Prostate gland (tissue), 2 donors: ENCODE measurements at regions not wholly inside any gene's neighbourhood (a gene's known extent, or its start where the extent isn't known, plus 50 kb on each side); places are given as distances from the start of the nearest gene placed in this dataset.

Source experiments
- DNase-seq: peaks from one replicate; pipeline ENCODE4 v3.0.0-alpha.2; 2019; ENCODE audit warnings: low spot score
- H3K27ac ChIP-seq, 2 donors: fragments of 200-600 bp; sonication (generic); 2 replicates each; pipeline ENCODE4 v1.5.1; 2017 to 2019
- H3K27me3 ChIP-seq: fragments of 200-600 bp; sonication (generic); replicated peaks from 2 replicates; pipeline ENCODE4 v1.5.1; 2019; ENCODE audit not compliant: insufficient read depth
- H3K36me3 ChIP-seq, 2 donors: fragments of 200-600 bp; sonication (generic); 1 replicate in 1 of 2; 2 replicates in 1 of 2; pipeline versions ENCODE4 v1.5.1 to v1.8.1; 2017 to 2019
- H3K4me1 ChIP-seq: fragments of 200-600 bp; sonication (generic); replicated peaks from 2 replicates; pipeline ENCODE4 v1.5.1; 2019
- H3K4me3 ChIP-seq, 2 donors: fragments of 200-600 bp; sonication (generic); 2 replicates each; pipeline ENCODE4 v1.5.1; 2017 to 2019
- H3K9me3 ChIP-seq: fragments of 200-600 bp; sonication (generic); 2 replicates; pipeline ENCODE4 v1.5.1; 2017
- CTCF ChIP-seq, 4 experiments: fragments of 200-600 bp in 2 of 4; fragments of 450-650 bp in 2 of 4; sonication (generic) in 2 of 4; IDR thresholded peaks; 1 replicate in 3 of 4; 2 replicates in 1 of 4; pipeline ENCODE4 v1.5.1; 2016 to 2019; ENCODE audit warnings: antibody characterized with exemption in 4 of 4, mild to moderate bottlenecking in 2 of 4, moderate library complexity in 2 of 4
- POLR2A ChIP-seq: fragments of 450-650 bp; IDR thresholded peaks from one replicate; pipeline ENCODE4 v1.6.1; 2016; ENCODE audit warnings: antibody characterized with exemption, mild to moderate bottlenecking
- POLR2AphosphoS5 ChIP-seq: sonication (generic); formaldehyde crosslinking; IDR thresholded peaks from one replicate; pipeline ENCODE4 v1.6.1; 2017; ENCODE audit warnings: antibody characterized with exemption
- WGBS: methylation state at CpG from one replicate; pipeline ENCODE4 v1.1.5; 2018; 5-methylcytosine and 5-hydroxymethylcytosine counted together
- intact Hi-C: fragments of 100-400 bp; cut with DNase I; formaldehyde crosslinking; loops from one replicate; pipeline ENCODE4 v1.14.2; 2022

- TF ChIP-seq CTCF (IDR thresholded peaks at IDR 0.05) (no peak), POLR2AphosphoS5 (no peak), POLR2A (no peak)
- intact Hi-C loops = no loop called here
- no peak overlapping the region for H3K4me3 ChIP-seq
- H3K9me3 ChIP-seq = no peaks in the 10 kb centered on the region
- no peaks in the 10 kb centered on the region for H3K36me3 ChIP-seq
- H3K4me1 ChIP-seq = no peaks in the 10 kb centered on the region
- 59% methylated on average over 1 of the region's 1 CpG for WGBS
- DNase-seq = no peak
- H3K27ac ChIP-seq = no peak overlapping the region
- no peaks in the 10 kb centered on the region for H3K27me3 ChIP-seq
These were observed 589.7 kb downstream of the ANXA1 start for GRCh38 chr9:73741316-73741715.

GRCh38 chr9:73742412-73742811 is 590.7 kb downstream of the ANXA1 start:
- 30% methylated on average over 3 of the region's 3 CpGs for WGBS
- Histone ChIP-seq H3K36me3 (no peaks in the 10 kb centered on the region), H3K4me3 (no peak overlapping the region), H3K27me3 (no peaks in the 10 kb centered on the region), H3K27ac (no peak overlapping the region), H3K9me3 (no peaks in the 10 kb centered on the region), H3K4me1 (no peaks in the 10 kb centered on the region)
- peak; percentile 11 for DNase-seq
- TF ChIP-seq POLR2AphosphoS5 = peak; percentile 74
- TF ChIP-seq POLR2A = no peak
- no peak for TF ChIP-seq CTCF (IDR thresholded peaks at IDR 0.05)
- intact Hi-C loops = no loop called here

- intact Hi-C loops = no loop called here
- Histone ChIP-seq H3K27ac (no peak overlapping the region), H3K27me3 (no peaks in the 10 kb centered on the region), H3K36me3 (no peaks in the 10 kb centered on the region), H3K4me3 (no peak overlapping the region), H3K4me1 (no peaks in the 10 kb centered on the region), H3K9me3 (no peaks in the 10 kb centered on the region)
- WGBS = 63% methylated on average over 1 of the region's 1 CpG
- no peak for TF ChIP-seq POLR2AphosphoS5
- no peak for TF ChIP-seq CTCF (IDR thresholded peaks at IDR 0.05)
- no peak for TF ChIP-seq POLR2A
- DNase-seq = no peak
These were observed 592.2 kb downstream of the ANXA1 start for GRCh38 chr9:73743826-73744225.

GRCh38 chr9:73745598-73745997 is 593.9 kb downstream of the ANXA1 start:
- Histone ChIP-seq H3K4me1 (no peaks in the 10 kb centered on the region), H3K4me3 (no peak overlapping the region), H3K27me3 (no peaks in the 10 kb centered on the region), H3K27ac (no peak overlapping the region), H3K9me3 (no peaks in the 10 kb centered on the region), H3K36me3 (no peaks in the 10 kb centered on the region)
- intact Hi-C loops = no loop called here
- 91% methylated on average over 3 of the region's 3 CpGs for WGBS
- TF ChIP-seq CTCF (IDR thresholded peaks at IDR 0.05) = no peak
- no peak for TF ChIP-seq POLR2AphosphoS5
- TF ChIP-seq POLR2A = no peak
- DNase-seq = no peak

- Histone ChIP-seq H3K4me3 (no peak overlapping the region), H3K4me1 (no peaks in the 10 kb centered on the region), H3K27me3 (no peaks in the 10 kb centered on the region), H3K27ac (no peak overlapping the region), H3K9me3 (no peaks in the 10 kb centered on the region), H3K36me3 (no peaks in the 10 kb centered on the region)
- no peak for TF ChIP-seq CTCF (IDR thresholded peaks at IDR 0.05)
- no peak for TF ChIP-seq POLR2A
- no peak for TF ChIP-seq POLR2AphosphoS5
- DNase-seq = no peak
- intact Hi-C loops = no loop called here
These were observed 601.5 kb downstream of the ANXA1 start for GRCh38 chr9:73753171-73753570.
